ENCODE measurements at regions not wholly inside any gene's neighbourhood (a gene's known extent, or its start where the extent isn't known, plus 50 kb on each side); places are given as distances from the start of the nearest gene placed in this dataset.
"Not testable (repeated sequence)": the region's sequence is repeated elsewhere in the genome, so short reads cannot be mapped to it uniquely, and the experiment has no call there.

DNA sequence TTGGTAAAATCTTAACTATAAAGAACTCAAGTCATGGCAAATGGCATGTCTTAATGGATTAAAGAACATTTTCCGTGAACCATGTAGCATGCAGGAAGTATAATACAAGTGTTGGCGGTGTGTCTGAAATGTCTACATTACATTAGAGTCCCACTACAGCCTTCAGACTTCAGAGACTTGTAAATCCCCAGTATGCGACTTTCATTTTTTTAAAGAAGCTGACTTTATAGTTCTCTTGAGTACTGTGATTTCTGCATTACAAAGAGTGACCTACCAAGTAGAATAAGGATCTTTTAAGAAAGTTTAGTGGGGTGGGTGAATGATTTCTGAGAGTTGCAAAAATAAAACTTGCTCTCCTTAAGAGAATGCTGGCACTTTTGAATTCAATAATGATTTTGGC, 140.7 kb upstream of the FN1 start:
- no peak for DNase-seq

GRCh38 chr2:215573496-215573895, 137.6 kb upstream of the FN1 start:
- no peak for DNase-seq

DNA sequence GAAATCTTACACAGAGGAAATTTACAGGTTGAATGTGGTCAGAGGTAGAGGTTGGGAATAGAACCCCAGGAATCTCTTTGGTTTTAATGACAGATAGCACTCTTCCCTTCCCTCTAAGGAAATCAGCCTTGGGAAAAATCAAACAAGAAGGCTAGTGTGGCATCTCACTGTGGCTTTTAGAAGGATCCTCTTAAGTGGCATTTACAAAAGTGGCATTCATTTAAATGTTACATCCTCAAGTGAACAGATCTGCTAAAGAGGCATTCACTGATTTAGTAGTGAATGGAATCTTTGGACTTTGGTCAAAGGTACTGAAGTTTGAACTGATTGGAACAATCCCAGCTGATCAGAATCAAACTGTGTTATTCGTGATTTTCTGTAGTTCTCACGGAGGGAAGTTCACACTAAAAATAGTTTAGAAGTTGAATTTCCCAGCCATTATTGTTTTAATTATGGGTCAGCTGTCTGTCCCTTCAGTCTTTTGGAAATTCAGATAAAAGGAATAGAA, 136.5 kb upstream of the FN1 start:
- no peak for DNase-seq

DNA sequence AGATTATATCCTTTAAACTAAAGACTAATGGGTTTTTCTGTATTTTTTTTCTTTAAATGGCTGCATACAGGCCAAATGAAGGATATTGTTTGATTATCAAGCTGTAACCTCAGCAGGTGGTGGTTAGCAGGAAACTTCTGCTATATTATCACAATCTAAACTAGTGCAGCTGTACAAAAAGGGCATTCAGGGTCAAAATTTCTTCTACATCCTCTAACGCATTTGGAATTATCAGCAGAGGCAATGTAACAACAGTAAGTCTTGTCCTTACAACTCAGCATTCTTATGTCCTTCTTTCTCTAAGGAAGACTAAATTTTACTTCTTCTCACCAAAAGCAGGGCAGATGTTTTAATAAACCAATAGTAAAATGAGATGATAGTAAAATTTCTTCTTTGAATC, 135.8 kb upstream of the FN1 start:
- DNase-seq, result no peak

DNA sequence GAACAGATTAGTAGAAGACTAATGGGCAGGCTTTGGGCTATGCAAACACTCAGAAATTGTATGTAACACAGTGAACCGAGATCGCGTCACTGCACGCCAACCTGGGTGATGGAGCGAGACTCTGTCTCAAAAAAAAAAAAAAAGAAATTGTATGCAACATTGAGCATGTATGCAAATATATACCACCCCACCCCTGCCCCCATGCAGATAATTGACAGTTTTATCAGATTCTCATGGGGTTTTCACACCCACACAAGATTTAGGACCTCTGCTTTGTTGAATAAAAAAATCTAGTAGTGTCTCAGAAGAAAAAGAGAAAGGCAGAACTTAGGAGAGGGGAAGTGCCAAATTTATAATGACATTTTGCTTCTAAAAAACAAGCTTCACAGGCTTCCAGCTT, 131.6 kb upstream of the FN1 start:
- no peak for DNase-seq

DNA sequence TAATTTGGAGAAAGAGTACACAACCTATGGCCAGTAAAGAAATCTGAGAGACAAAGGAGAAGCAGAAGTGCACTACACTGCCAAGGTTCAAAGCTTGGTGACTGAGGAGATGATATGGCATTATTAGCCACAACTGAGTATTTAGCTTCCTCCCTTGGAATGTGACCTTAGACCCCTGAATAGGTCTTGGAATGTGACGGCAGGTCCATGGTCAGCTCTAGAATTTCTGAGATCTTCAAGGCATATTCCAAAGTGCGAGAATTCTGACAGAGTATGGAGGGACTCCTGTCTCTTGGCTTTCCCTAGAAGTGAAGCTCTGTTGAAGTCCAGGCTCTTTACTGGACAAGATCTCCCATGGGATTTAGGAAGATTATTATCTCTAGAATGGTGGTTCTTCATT, 130.0 kb upstream of the FN1 start:
- DNase-seq, result no peak

DNA sequence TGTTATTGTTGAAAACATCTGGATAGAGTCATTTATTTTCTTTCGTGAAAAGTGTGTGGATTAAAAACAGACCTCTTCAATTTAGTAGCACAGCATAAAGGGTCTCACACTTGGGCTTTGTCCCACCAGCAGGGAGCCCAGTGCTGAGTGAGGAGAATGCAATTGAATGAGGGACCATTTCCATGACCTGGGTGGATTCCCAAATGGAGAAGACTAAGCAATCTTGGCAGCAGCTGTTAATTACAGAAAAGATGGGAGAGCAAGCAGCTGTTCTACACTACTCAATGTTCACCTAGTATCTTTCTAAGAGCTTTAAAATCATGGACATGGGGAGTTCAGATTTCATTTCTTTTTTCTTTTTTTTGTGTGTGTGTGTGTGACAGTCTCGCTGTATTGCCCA, 121.8 kb upstream of the FN1 start:
- DNase-seq, result no peak

DNA sequence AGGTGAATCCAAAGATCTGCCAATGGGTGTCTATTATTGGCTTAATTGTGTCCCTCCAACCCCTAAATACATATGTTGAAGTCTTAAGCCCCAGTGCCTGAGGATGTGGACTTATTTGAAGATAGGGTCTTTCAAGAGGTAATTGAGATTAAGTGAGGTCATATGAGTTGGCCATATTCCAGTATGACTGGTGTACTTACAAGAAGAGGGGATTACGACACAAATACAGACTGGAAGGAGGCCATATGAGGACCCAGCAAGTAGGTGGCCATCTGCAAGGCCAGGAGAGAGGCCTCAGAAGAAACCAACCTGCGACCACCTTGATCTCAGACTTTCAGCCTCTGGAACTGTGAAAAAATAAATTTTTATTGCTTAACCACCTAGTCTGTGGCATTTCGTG, 121.1 kb upstream of the FN1 start:
- no peak for DNase-seq

DNA sequence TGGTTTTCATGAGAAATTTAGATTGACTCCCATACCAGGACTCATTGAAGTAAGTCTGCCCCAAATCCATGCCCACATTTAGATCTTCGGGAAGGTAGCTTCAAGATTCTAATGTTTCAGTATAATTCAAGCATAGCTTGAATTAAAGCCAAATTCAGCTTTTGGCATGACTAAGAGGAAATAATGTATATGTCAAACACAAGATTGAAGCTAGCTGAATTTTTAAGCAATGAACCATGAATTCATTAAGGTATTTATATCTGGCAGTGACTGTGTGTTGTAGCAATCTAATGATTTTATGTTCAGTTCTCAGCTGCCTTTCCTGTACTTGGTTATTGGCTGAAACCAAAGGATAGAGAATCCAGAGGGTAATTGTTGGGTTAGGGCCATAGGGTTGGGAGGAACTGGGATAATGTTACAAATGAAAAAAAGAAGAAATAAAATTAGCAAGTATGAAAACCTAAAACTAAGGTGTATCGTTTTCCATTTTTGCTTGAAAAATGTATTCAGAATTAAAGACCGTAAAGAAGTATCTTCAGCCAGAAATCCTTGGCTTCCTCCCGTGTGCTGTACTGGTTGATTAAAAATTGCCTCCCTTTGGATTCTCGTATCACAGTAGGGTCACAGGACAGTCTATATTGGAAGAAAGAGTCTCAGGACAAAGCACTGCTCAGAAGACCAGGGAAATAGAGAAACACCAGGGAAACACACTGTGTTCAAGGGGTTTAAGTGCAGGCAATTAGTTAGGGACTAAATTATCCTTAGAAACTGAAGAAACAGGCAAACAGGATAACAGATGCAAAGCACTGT, 119.0 kb upstream of the FN1 start:
- no peak for DNase-seq

DNA sequence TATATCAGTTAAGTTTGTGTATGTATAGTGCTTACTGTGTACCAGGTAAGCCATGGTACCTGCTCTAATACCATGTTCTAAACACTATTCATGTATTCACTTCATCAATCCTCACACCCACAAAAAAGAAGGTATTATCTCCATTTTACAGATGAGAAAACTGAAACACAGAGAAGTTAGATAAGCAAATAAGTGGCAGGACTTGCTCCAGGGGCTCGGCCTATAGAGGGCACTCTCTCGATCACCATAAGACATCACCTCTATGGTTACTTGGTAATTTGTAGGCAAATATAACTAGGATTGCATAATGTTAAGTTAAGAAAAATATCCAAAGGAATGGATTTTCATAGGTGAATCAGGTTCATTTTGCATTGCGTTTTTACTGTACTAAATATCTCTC, 118.1 kb upstream of the FN1 start:
- no peak for DNase-seq

- no peak for DNase-seq
These were observed 116.3 kb upstream of the FN1 start for GRCh38 chr2:215552144-215552580.

DNA sequence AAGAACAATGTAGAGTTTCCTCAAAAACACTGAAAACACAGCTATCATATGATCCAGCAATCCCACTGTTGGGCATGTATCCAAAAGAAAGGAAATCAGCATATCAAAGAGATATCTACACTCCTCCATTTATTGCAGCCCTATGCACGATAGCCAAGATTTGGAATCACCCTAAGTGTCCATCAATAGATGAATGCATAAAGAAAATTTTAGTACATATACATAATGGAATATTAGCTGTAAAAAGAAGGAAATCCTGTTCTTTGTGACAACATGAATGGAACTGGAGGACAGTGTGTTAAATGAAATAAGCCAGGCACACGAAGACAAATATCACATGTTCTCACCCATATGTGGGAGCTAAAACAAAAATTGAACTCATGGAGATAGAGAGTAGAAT, 114.5 kb upstream of the FN1 start:
- DNase-seq, result no peak

- no peak for DNase-seq
These were observed 112.8 kb upstream of the FN1 start for GRCh38 chr2:215548714-215549113.

DNA sequence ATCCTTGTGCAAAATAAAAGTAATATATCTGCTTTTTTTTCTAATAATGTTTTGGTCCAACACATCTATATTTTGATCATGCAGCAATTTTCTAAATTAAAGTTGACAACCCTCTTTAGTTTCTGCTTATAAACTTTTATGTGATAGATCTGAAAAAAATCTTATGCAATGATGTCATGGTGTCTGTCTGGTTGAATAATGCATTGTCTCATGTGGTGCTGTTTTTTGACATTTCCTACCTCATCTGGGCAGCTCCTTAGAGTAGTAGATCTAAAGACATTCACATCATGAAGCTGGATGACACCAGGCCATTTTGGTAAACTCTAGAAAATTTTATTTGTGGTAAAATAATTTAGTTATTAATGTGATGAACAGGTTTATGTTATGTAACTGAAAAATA, 106.8 kb upstream of the FN1 start:
- DNase-seq, result no peak

DNA sequence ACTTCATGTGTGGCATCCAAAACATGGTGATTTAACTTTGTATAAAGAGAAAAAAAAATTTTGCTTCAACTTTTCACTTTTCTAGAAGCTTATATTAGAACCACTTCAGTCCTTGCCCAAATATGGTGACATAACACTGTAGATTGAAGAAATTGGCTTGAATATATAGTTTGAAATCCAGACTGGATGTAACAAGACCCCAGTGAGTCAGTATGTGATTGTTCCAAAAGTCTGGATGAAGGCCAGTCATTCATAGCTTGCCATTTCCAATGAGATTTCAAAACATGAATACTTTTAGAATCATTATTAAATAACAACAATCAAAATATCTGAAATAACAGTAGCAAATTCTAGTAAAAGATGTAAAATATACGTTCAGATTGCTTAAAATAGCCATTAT, 104.8 kb upstream of the FN1 start:
- no peak for DNase-seq

GRCh38 chr2:215537611-215538010, 101.7 kb upstream of the FN1 start:
- no peak for DNase-seq

DNA sequence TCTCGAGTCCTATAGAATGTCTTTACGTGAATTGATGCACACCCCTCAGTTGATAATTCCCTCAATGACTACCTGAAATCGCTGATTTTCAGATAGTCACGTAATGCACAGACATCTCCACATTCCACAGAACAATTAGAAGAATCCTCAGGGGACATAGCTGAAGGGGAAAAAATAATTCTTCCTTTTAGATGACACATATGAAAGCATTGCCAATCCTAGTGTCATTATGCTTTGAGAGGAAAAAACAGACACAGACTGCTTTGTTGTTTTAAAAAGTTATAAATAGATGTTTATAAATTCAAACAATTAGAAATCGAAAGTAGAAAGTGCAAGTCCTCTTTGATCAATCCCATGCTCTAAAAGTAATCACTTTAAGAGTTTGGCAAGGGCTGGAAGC, 100.6 kb upstream of the FN1 start:
- DNase-seq, result no peak

GRCh38 chr2:215535741-215536140, 99.9 kb upstream of the FN1 start:
- DNase-seq, result no peak

GRCh38 chr2:215535125-215535668, 99.3 kb upstream of the FN1 start:
- DNase-seq, result no peak

GRCh38 chr2:215533716-215534115, 97.8 kb upstream of the FN1 start:
- DNase-seq, result not testable (repeated sequence)

DNA sequence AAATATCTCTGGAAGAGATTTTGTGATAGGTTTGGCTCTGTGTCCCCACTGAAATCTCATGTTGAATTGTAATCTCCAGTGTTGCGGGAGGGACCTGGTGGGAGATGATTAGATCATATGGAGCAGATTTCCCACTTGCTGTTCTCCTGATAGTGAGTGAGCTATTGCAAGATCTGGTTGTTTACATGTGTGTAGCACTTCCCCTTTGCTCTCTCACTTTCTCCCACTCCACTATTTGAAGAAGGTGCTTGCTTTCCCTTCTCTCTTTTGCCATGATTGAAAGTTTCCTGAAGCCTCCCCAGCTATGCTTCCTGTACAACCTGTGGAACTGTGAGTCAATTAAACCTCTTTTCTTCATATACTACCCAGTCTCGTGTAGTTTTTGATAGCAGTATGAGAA, 97.0 kb upstream of the FN1 start:
- no peak for DNase-seq

DNA sequence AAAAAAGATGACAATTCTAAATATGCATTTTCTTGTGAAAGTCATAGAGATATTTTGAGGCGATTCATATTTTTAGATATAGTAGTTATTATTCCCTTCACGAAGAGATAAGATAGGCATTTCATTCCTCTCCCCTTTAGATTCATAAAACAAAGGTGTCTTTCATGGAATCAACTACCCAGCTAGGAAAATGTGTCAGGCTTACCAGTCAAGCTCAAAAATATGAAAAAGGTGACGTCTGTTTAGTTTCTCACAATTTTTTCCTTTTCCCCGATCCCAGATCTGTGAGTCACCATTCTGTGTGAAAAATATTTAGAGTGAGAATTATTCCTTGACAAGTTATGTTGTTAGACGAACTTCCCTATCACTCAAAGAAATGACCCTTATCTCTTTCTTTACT, 95.4 kb upstream of the FN1 start:
- DNase-seq, result no peak

DNA sequence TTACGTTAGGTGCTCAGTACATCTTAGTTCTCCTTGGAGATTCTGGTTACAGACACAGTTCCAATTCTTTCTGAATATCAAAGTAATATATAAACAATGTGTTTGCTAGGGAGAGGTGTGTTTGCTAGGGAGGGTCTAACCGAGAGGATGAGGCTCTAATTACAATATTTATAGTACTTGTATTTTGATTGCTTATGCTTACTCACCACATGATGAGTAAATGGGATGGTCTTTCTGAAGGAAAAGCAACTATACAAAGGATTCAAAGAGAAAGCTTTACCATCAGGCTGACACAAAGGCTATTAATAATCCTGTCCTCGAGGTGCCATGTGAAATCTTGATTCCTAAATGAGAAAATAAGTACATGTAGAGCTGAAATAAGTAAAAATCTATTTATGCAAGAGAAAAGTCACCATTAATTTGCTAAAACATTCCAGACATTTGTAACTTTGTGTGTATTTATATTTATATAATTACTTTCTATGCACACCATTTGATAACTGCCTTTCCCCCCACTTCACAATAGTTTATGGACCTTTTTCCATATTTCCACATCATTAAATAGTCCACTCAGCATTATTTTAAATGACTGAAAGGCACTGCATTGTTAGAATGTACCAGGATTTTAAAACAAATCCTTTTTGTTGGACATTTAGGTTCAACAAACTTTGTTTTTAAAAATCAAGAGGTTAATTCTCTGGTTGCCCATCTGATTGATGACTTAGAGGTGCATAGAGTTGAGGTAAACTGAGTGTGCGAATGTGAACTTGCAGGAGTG, 94.5 kb upstream of the FN1 start:
- DNase-seq, result no peak

- peak; percentile 9 for DNase-seq
These were observed 93.4 kb upstream of the FN1 start for GRCh38 chr2:215529271-215529670.

All from NCI-H510A treated with DMSO at 0.1 percent for 48 hours (cell line).